A549 (cell line): ENCODE measurements at regions not wholly inside any gene's neighbourhood (a gene's known extent, or its start where the extent isn't known, plus 50 kb on each side); places are given as distances from the start of the nearest gene placed in this dataset.

Experiments
- ATAC-seq, 2 experiments: fragments of 200-7000 bp in 1 of 2; fragments of >200 bp in 1 of 2; cut with Nextera tagmentation in 1 of 2; cut with Tn5 transposase in 1 of 2; 3 replicates each; pipeline versions ENCODE4 v1.8.0 to v1.9.1; 2018 to 2020; ENCODE audit warnings: mild to moderate bottlenecking in 1 of 2, moderate library complexity in 1 of 2
- CTCF ChIA-PET: fragments of 300-600 bp; sonication (Branson Sonifier 250); formaldehyde crosslinking; extraction: SDS; loops from one replicate; lab custom pipeline; 2021; ENCODE audit warnings: antibody characterized with exemption, inconsistent platforms; lab: Yijun Ruan, JAX
- POLR2A ChIA-PET: fragments of 350-600 bp; formaldehyde crosslinking; extraction: SDS; loops from one replicate; lab custom pipeline; 2021; ENCODE audit warnings: antibody characterized with exemption, inconsistent platforms; lab: Yijun Ruan, JAX
- DNase-seq, 2 experiments: peaks; one replicate each; pipeline versions ENCODE4 v3.0.0 to v3.0.0-alpha.2; 2011 to 2016; ENCODE audit warnings: low read depth in 1 of 2, low spot score in 1 of 2
- FAIRE-seq: peaks from 2 replicates; lab custom pipeline; 2011; peaks lifted over from hg19 to GRCh38; lab: Jason Lieb, UNC
- H3K27ac ChIP-seq, 2 experiments: fragments of >200 bp; sonication (Bioruptor Twin); formaldehyde crosslinking; 3 replicates each; pipeline ENCODE4 v1.5.1; 2016 to 2017
- H3K4me1 ChIP-seq: fragments of >200 bp; sonication (Bioruptor Twin); formaldehyde crosslinking; 3 replicates; pipeline ENCODE4 v1.6.1; 2016
- H3K4me2 ChIP-seq: fragments of >200 bp; sonication (Bioruptor Twin); formaldehyde crosslinking; 3 replicates; pipeline ENCODE4 v1.6.1; 2016
- H3K4me3 ChIP-seq: fragments of >200 bp; sonication (Bioruptor Twin); formaldehyde crosslinking; 3 replicates; pipeline ENCODE4 v1.5.1; 2016
- H3K9me3 ChIP-seq: fragments of >200 bp; sonication (Bioruptor Twin); formaldehyde crosslinking; 3 replicates; pipeline ENCODE4 v1.6.1; 2016
- CBX8 ChIP-seq: fragments of 200-600 bp; sonication (generic); IDR thresholded peaks from 2 replicates; pipeline ENCODE4 v1.6.1; 2016
- CHD2 ChIP-seq: fragments of 150-350 bp; IDR thresholded peaks from 2 replicates; pipeline ENCODE4 v1.6.1; 2014; ENCODE audit warnings: low read length; ENCODE audit not compliant: partially characterized antibody
- EP300 ChIP-seq, 2 experiments: fragments of >200 bp; sonication (Bioruptor Twin); formaldehyde crosslinking; IDR thresholded peaks; 2 replicates in 1 of 2; 3 replicates in 1 of 2; pipeline ENCODE4 v1.6.1; 2016 to 2017
- FOXS1 ChIP-seq: fragments of 250-450 bp; sonication (Bioruptor Pico); IDR thresholded peaks from 2 replicates; pipeline ENCODE4 v1.5.0; 2020; ENCODE audit warnings: mild to moderate bottlenecking, moderate library complexity
- GATA3 ChIP-seq: IDR thresholded peaks from 2 replicates; pipeline ENCODE4 v1.6.1; 2012; ENCODE audit warnings: borderline replicate concordance
- HOXB5 ChIP-seq: fragments of 250-450 bp; sonication (Bioruptor Pico); IDR thresholded peaks from 2 replicates; pipeline ENCODE4 v1.5.0; 2020; ENCODE audit warnings: mild to moderate bottlenecking, moderate library complexity
- MAFK ChIP-seq: fragments of 450-650 bp; IDR thresholded peaks from 2 replicates; pipeline ENCODE4 v1.6.1; 2014; ENCODE audit not compliant: partially characterized antibody
- MAZ ChIP-seq: fragments of 150-350 bp; IDR thresholded peaks from 2 replicates; pipeline ENCODE4 v1.6.1; 2014; ENCODE audit warnings: antibody characterized with exemption, low read depth, low read length, borderline replicate concordance
- NFE2L2 ChIP-seq: fragments of 150-350 bp; conservative IDR thresholded peaks from 2 replicates; pipeline ENCODE4 v1.6.1; 2014; ENCODE audit warnings: low read length
- NPAS2 ChIP-seq: fragments of 250-450 bp; sonication (Bioruptor Pico); IDR thresholded peaks from 2 replicates; pipeline ENCODE4 v1.8.0; 2022; ENCODE audit warnings: mild to moderate bottlenecking, moderate library complexity, borderline replicate concordance
- NR3C1 ChIP-seq: fragments of >200 bp; sonication (Bioruptor Twin); formaldehyde crosslinking; IDR thresholded peaks from 3 replicates; pipeline ENCODE4 v1.6.1; 2017
- RAD21 ChIP-seq, 2 experiments: fragments of >200 bp in 1 of 2; sonication (Bioruptor Twin) in 1 of 2; formaldehyde crosslinking in 1 of 2; IDR thresholded peaks in 1 of 2; conservative IDR thresholded peaks in 1 of 2; 2 replicates in 1 of 2; 3 replicates in 1 of 2; pipeline ENCODE4 v1.6.1; 2012 to 2018; ENCODE audit warnings: inconsistent platforms in 1 of 2
- RCOR1 ChIP-seq: fragments of 150-350 bp; IDR thresholded peaks from 2 replicates; pipeline ENCODE4 v1.6.1; 2014; ENCODE audit warnings: antibody characterized with exemption, low read length, low read depth
- ZNF302 ChIP-seq: fragments of 250-450 bp; sonication (Bioruptor Pico); IDR thresholded peaks from 2 replicates; pipeline ENCODE4 v1.9.0; 2021; ENCODE audit warnings: inconsistent platforms, mild to moderate bottlenecking, moderate library complexity
- ZSCAN20 ChIP-seq: fragments of 250-450 bp; sonication (Bioruptor Pico); IDR thresholded peaks from 2 replicates; pipeline ENCODE4 v1.8.0; 2022; ENCODE audit warnings: mild to moderate bottlenecking, moderate library complexity
- WGBS: methylation state at CpG from one replicate; pipeline ENCODE4 v1.1.6; 2017; ENCODE audit errors: missing lambda C conversion rate; 5-methylcytosine and 5-hydroxymethylcytosine counted together
- TF ChIP-seq, protein P1 (sequence below): fragments of >200 bp; sonication (Bioruptor Twin); formaldehyde crosslinking; IDR thresholded peaks from 2 replicates; pipeline ENCODE4 v1.6.1; 2016
- TF ChIP-seq, protein P2 (sequence below): fragments of 250-450 bp; sonication (Bioruptor Pico); IDR thresholded peaks from 2 replicates; pipeline ENCODE4 v1.5.0; 2020; ENCODE audit warnings: low read depth, mild to moderate bottlenecking, moderate library complexity
- TF ChIP-seq, protein P3 (sequence below): IDR thresholded peaks from 2 replicates; pipeline ENCODE4 v1.6.1; 2012
- TF ChIP-seq, protein P4 (sequence below): fragments of 450-650 bp; IDR thresholded peaks from 2 replicates; pipeline ENCODE4 v1.6.1; 2014; ENCODE audit warnings: antibody characterized with exemption
- TF ChIP-seq, protein P5 (sequence below): fragments of >200 bp; sonication (Bioruptor Twin); formaldehyde crosslinking; IDR thresholded peaks from 3 replicates; pipeline ENCODE4 v1.5.1; 2016
- TF ChIP-seq, protein P6 (sequence below): IDR thresholded peaks from 2 replicates; pipeline ENCODE4 v1.6.1; 2012

DNA sequence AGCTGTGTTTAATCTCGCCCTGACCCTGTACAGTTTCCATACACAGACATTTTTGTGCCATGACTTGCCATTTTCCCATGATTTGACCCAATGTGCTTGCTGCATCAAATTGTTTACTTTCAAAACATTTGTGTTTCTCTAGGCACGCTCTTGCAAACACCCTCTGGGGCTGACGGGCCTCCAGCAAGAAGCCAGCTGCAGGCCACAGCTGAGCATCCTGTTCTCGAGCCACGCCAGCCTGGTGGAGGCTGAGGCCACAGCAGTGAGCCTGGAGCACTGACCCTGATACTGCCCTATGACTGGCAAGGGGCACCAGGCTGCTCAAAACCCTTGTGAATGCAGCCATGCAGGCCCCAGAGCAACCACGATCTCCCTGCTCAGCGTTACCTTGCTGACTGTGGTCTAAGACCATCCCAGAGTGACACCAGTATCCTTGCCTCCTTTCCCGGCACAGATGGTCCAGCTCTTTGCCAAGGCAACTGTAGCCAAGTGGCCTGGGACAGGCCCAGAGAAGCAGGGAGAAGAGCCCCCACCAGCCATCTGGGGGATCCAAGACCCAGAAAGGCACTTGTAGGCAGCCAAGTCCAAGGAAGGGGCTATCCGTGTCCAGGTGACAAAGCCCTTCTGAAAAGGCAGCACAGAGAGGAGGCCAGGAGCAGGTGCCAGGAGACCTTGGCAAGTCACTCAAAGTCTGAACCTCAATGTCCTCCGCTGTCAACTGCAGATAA is 78.5 kb downstream of the OAT start:
- H3K4me1 ChIP-seq = no peaks in the 10 kb centered on the region

DNA sequence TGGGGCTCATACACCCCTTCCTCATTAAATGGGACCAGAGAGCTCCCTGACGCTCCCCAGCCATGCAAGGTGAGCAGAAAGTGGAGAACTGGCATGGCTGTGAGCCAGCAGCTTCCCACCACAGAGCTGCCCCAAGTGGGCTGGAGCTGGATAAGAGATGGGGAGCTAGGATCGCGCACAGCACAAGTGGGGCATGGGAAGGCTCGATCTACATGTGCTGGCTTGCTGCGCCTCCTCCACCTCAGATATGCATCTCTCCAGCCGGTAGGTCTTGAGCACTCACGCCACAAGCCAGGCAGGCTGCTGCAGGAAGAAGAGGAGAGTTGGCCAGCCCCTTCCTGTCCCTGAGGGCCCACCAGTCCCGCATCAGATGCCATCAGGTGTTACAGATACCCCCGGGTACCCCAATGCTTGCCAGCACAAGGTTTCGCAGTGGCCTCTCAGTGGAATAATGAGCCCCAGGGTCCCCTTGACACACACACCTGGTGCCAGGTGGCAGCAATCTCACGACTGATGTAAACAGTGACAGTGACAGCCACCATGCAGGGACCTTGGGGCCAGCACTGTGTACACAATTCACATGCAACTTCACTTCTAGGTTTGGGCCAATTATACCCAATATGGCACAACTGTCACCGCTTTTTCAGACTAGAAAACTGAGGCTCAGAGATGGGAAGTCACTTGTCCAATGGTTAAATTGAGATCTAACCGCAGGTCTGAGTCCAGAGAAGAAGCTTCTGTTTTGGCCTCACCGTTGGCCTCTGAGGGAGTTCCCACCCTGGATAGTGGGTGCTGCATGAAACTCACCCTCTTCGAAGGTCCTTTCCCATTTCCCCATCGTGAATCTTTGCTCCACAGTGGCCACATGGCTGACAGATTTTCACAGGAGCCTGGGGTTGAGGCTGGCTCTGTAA is 79.3 kb downstream of the OAT start:
- TF ChIP-seq ZNF302 (CRISPR knock-in tag) = no peak
- TF ChIP-seq RAD21 (conservative IDR thresholded peaks at IDR 0.05 in 1 of 2, IDR thresholded peaks at IDR 0.05 in 1 of 2) = no peak
- no peak for TF ChIP-seq ZSCAN20 (CRISPR knock-in tag)
- TF ChIP-seq, protein P1, sequence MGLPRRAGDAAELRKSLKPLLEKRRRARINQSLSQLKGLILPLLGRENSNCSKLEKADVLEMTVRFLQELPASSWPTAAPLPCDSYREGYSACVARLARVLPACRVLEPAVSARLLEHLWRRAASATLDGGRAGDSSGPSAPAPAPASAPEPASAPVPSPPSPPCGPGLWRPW = no peak
- TF ChIP-seq, protein P2, sequence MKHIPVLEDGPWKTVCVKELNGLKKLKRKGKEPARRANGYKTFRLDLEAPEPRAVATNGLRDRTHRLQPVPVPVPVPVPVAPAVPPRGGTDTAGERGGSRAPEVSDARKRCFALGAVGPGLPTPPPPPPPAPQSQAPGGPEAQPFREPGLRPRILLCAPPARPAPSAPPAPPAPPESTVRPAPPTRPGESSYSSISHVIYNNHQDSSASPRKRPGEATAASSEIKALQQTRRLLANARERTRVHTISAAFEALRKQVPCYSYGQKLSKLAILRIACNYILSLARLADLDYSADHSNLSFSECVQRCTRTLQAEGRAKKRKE (CRISPR knock-in tag) = no peak
- no peak for TF ChIP-seq MAZ
- no peak for TF ChIP-seq NR3C1
- no peak for TF ChIP-seq NFE2L2
- no peak for TF ChIP-seq RCOR1
- TF ChIP-seq, protein P3, sequence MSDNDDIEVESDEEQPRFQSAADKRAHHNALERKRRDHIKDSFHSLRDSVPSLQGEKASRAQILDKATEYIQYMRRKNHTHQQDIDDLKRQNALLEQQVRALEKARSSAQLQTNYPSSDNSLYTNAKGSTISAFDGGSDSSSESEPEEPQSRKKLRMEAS = no peak
- TF ChIP-seq FOXS1 (CRISPR knock-in tag) = no peak
- TF ChIP-seq, protein P4, sequence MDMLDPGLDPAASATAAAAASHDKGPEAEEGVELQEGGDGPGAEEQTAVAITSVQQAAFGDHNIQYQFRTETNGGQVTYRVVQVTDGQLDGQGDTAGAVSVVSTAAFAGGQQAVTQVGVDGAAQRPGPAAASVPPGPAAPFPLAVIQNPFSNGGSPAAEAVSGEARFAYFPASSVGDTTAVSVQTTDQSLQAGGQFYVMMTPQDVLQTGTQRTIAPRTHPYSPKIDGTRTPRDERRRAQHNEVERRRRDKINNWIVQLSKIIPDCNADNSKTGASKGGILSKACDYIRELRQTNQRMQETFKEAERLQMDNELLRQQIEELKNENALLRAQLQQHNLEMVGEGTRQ = no peak
- TF ChIP-seq, protein P5, sequence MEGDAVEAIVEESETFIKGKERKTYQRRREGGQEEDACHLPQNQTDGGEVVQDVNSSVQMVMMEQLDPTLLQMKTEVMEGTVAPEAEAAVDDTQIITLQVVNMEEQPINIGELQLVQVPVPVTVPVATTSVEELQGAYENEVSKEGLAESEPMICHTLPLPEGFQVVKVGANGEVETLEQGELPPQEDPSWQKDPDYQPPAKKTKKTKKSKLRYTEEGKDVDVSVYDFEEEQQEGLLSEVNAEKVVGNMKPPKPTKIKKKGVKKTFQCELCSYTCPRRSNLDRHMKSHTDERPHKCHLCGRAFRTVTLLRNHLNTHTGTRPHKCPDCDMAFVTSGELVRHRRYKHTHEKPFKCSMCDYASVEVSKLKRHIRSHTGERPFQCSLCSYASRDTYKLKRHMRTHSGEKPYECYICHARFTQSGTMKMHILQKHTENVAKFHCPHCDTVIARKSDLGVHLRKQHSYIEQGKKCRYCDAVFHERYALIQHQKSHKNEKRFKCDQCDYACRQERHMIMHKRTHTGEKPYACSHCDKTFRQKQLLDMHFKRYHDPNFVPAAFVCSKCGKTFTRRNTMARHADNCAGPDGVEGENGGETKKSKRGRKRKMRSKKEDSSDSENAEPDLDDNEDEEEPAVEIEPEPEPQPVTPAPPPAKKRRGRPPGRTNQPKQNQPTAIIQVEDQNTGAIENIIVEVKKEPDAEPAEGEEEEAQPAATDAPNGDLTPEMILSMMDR = no peak
- no peak for TF ChIP-seq NPAS2 (CRISPR knock-in tag)
- Histone ChIP-seq H3K4me1 (no peaks in the 10 kb centered on the region), H3K4me2 (no peak overlapping the region), H3K27ac (no peak overlapping the region), H3K9me3 (no peaks in the 10 kb centered on the region), H3K4me3 (no peak overlapping the region)
- WGBS = 47% methylated on average over 10 of the region's 16 CpGs
- no peak for DNase-seq
- ChIA-PET POLR2A (no interaction called here), CTCF (no interaction called here)
- FAIRE-seq = no peak
- no peak for ATAC-seq

More for the DNA sequence above, 78.5 kb downstream of the OAT start:
- WGBS = 58% methylated on average over 10 of the region's 10 CpGs
- no peaks in the 10 kb centered on the region for H3K9me3 ChIP-seq
- no peak overlapping the region for H3K4me2 ChIP-seq
- no peak overlapping the region for H3K27ac ChIP-seq
- FAIRE-seq (no peak), ATAC-seq (peak in 1 of 2 experiments; percentile 58; a peak in 2 of 6 replicates), DNase-seq (peak in 1 of 2 experiments; percentile 38)
- TF ChIP-seq MAZ = no peak
- no peak for TF ChIP-seq GATA3
- no peak for TF ChIP-seq EP300 (IDR thresholded peaks at IDR 0.05)
- no peak for TF ChIP-seq CHD2
- TF ChIP-seq MAFK = no peak
- TF ChIP-seq CBX8 = no peak
- no peak for TF ChIP-seq HOXB5 (CRISPR knock-in tag)
- TF ChIP-seq, protein P6, sequence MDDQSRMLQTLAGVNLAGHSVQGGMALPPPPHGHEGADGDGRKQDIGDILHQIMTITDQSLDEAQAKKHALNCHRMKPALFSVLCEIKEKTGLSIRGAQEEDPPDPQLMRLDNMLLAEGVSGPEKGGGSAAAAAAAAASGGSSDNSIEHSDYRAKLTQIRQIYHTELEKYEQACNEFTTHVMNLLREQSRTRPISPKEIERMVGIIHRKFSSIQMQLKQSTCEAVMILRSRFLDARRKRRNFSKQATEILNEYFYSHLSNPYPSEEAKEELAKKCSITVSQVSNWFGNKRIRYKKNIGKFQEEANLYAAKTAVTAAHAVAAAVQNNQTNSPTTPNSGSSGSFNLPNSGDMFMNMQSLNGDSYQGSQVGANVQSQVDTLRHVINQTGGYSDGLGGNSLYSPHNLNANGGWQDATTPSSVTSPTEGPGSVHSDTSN = no peak
- CTCF ChIA-PET = no interaction called here
- no peak overlapping the region for H3K4me3 ChIP-seq
- POLR2A ChIA-PET = no interaction called here
